Esophagus squamous epithelium (tissue), 5 donors: ENCODE measurements at regions not wholly inside any gene's neighbourhood (a gene's known extent, or its start where the extent isn't known, plus 50 kb on each side); places are given as distances from the start of the nearest gene placed in this dataset.
"Not testable (repeated sequence)": the region's sequence is repeated elsewhere in the genome, so short reads cannot be mapped to it uniquely, and the experiment has no call there.

ENCODE experiments used
- DNase-seq: peaks from one replicate; lab custom pipeline; 2025; lab: John Stamatoyannopoulos, UW
- H3K27ac ChIP-seq, 4 donors: fragments of 200-600 bp; sonication (generic); one replicate each; pipeline ENCODE4 v1.5.1; 2016 to 2019; ENCODE audit warnings: mild to moderate bottlenecking in 1 of 4
- H3K27me3 ChIP-seq, 4 donors: fragments of 200-600 bp; sonication (generic); 1 replicate in 3 of 4; 2 replicates in 1 of 4; pipeline versions ENCODE4 v1.5.1 to v1.6.0; 2017 to 2021; ENCODE audit warnings: antibody characterized with exemption in 1 of 4
- H3K36me3 ChIP-seq, 3 donors: fragments of 200-600 bp; sonication (generic); one replicate each; pipeline ENCODE4 v1.5.1; 2016 to 2019
- H3K4me1 ChIP-seq, 3 donors: fragments of 200-600 bp; sonication (generic); one replicate each; pipeline ENCODE4 v1.5.1; 2017 to 2019
- H3K4me3 ChIP-seq, 4 donors: fragments of 200-600 bp; sonication (generic); 1 replicate in 3 of 4; 2 replicates in 1 of 4; pipeline ENCODE4 v1.5.1; 2016 to 2019; ENCODE audit warnings: mild to moderate bottlenecking in 2 of 4, moderate library complexity in 1 of 4
- H3K9me3 ChIP-seq, 3 donors: fragments of 200-600 bp; sonication (generic); one replicate each; pipeline ENCODE4 v1.5.1; 2016 to 2019
- POLR2A ChIP-seq, 4 donors: fragments of 450-650 bp; IDR thresholded peaks; one replicate each; pipeline ENCODE4 v1.6.1; 2017; ENCODE audit warnings: antibody characterized with exemption in 4 of 4, mild to moderate bottlenecking in 4 of 4, moderate library complexity in 3 of 4
- WGBS, 2 donors: methylation state at CpG; one replicate each; pipeline ENCODE4 v1.1.5; 2018; 5-methylcytosine and 5-hydroxymethylcytosine counted together
- intact Hi-C: fragments of 100-400 bp; cut with DNase I; formaldehyde crosslinking; loops from one replicate; pipeline ENCODE4 v1.15.0; 2022
- TF ChIP-seq, protein P1 (sequence below), 6 experiments: fragments of 450-650 bp in 4 of 6; fragments of 200-600 bp in 2 of 6; sonication (generic) in 2 of 6; IDR thresholded peaks; one replicate each; pipeline ENCODE4 v1.5.1; 2016 to 2019; ENCODE audit warnings: antibody characterized with exemption in 6 of 6, mild to moderate bottlenecking in 4 of 6, moderate library complexity in 4 of 6
- donor health status: DM: yes; HTN: yes; CAD: no.

DNA sequence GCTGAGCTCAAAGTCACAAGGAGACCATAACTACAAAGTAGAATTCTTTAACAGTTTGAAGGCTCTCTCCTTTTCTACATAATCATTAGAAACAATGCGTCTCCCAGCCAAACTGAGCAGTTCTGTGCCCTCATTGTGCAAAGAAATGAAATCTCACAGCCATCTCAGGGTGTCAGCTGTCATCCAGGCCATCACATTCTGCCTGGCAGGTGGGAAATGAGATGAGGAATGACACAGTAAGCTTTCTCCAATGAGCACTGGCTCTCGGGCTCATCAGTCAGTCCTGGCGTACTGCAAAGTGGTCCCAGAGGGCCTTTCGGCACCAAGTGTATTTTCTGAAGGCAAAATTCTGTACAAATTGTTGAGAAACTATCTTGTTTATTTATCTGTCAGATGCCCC is 306.5 kb downstream of the KCTD12 start:
- intact Hi-C loops = no loop called here
- TF ChIP-seq, protein P1, sequence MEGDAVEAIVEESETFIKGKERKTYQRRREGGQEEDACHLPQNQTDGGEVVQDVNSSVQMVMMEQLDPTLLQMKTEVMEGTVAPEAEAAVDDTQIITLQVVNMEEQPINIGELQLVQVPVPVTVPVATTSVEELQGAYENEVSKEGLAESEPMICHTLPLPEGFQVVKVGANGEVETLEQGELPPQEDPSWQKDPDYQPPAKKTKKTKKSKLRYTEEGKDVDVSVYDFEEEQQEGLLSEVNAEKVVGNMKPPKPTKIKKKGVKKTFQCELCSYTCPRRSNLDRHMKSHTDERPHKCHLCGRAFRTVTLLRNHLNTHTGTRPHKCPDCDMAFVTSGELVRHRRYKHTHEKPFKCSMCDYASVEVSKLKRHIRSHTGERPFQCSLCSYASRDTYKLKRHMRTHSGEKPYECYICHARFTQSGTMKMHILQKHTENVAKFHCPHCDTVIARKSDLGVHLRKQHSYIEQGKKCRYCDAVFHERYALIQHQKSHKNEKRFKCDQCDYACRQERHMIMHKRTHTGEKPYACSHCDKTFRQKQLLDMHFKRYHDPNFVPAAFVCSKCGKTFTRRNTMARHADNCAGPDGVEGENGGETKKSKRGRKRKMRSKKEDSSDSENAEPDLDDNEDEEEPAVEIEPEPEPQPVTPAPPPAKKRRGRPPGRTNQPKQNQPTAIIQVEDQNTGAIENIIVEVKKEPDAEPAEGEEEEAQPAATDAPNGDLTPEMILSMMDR (IDR thresholded peaks at IDR 0.05) = no peak

DNA sequence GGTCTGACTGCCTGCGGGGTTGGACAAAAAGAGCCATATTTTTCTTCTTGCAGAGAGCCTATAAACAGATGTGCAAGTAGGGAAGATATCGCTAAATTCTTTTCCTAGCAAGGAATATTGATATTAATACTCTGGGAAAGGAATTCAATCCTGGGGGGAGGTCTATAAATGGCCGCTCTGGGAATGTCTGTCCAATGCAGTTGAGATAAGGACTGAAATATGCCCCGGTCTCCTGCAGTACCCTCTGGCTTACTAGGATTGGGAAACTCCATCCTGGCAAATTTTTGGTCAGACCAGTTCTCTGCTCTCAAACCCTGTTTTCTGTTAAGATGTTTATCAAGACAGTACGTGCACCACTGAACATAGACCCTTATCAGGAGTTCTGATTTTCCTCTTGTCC is 310.6 kb downstream of the KCTD12 start:
- WGBS, 2 donors = 83 to 89% methylated on average over 5 of the region's 5 CpGs
- H3K36me3 ChIP-seq, H3K27ac ChIP-seq, DNase-seq, H3K27me3 ChIP-seq, H3K4me1 ChIP-seq, H3K4me3 ChIP-seq, intact Hi-C loops: not testable (repeated sequence)
- peaks cover 0 to 18% (median 0%) of the 10 kb centered on the region in 3 donors for H3K9me3 ChIP-seq

More for the DNA sequence above, 306.5 kb downstream of the KCTD12 start:
- WGBS, 2 donors = 89 to 97% methylated on average over 4 of the region's 4 CpGs
- Histone ChIP-seq H3K27me3 (no peaks in the 10 kb centered on the region), H3K27ac (no peak overlapping the region), H3K36me3 (no peaks in the 10 kb centered on the region), H3K4me3 (no peak overlapping the region), H3K9me3 (peaks cover 0 to 14% (median 0%) of the 10 kb centered on the region in 3 donors), H3K4me1 (no peaks in the 10 kb centered on the region)
- DNase-seq = no peak

DNA sequence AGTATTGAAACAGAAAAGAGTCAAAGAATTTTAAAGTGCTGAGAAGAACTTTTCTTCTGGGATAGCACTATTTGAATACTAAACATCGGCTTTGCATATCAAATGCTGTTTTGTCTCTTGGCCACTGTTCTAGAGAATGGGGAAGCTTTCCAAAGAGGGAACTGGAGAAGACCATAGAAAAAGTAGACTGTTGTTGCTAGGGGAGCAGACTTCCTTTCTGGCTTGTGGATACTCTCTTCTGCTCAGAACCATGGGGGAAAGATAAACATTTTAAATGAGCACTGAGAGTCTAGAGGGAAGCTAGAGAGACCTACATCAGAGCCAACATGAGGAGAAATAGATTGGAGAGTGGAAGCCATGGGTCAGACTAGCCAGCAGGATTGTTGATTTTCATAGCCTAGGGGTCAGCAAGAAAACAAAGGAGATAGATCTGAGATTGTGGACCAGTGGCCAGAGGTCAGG is 315.7 kb downstream of the KCTD12 start:
- Histone ChIP-seq H3K4me3 (no peak overlapping the region), H3K4me1 (no peaks in the 10 kb centered on the region), H3K9me3 (peaks cover 0 to 8% (median 0%) of the 10 kb centered on the region in 3 donors), H3K27ac (no peak overlapping the region), H3K36me3 (no peaks in the 10 kb centered on the region), H3K27me3 (no peaks in the 10 kb centered on the region)
- DNase-seq = no peak
- TF ChIP-seq, protein P1 (IDR thresholded peaks at IDR 0.05) = no peak
- TF ChIP-seq POLR2A (IDR thresholded peaks at IDR 0.05) = no peak
- WGBS, 2 donors = 65 to 76% methylated on average over 1 of the region's 1 CpG
- intact Hi-C loops = no loop called here

DNA sequence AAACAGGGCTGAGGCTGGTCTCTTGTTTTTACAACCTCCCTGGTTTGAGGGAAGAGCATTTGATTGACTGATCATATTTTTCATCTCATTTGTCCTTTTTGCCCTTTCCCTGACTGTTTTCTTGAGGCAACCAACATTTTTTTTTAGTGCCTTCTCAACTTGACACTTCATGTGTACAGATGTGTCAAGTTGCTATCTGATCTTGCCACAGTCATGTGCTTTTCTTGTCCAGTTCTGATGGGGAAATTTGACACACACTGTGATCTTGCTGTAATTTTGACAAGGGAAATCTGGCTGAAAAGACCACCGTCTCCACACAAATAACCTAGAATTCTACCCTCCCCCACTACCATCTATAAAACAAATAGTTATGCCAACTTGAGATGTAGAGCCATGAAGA is 329.6 kb downstream of the KCTD12 start:
- Histone ChIP-seq H3K4me1 (no peaks in the 10 kb centered on the region), H3K27ac (no peak overlapping the region), H3K36me3 (no peaks in the 10 kb centered on the region), H3K9me3 (no peaks in the 10 kb centered on the region), H3K4me3 (no peak overlapping the region), H3K27me3 (no peaks in the 10 kb centered on the region)
- no peak for TF ChIP-seq POLR2A (IDR thresholded peaks at IDR 0.05)
- TF ChIP-seq, protein P1 (IDR thresholded peaks at IDR 0.05) = no peak
- 43 to 57% methylated on average over 1 of the region's 1 CpG for WGBS, 2 donors
- no peak for DNase-seq
- intact Hi-C loops = no loop called here

DNA sequence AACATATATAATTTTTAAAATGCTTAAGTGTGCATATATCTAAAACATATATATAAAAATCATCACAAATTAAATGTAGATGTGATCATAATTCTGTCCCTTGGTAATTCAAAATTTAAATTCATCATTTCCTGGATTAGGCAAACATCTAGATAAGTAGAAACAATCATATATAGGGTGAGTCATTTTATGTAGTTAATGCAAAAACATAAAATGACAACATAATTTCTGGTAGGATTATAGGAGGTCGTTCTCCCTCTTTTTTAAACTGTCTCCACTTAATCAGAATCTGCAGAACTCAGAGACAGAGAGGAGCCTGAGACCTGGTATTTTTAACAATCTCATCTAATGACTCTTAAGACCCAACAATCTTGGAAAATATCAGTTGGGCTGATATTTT is 333.4 kb downstream of the KCTD12 start:
- Histone ChIP-seq H3K4me3 (no peak overlapping the region), H3K36me3 (no peaks in the 10 kb centered on the region), H3K9me3 (no peaks in the 10 kb centered on the region), H3K4me1 (no peaks in the 10 kb centered on the region), H3K27me3 (no peaks in the 10 kb centered on the region), H3K27ac (no peak overlapping the region)
- intact Hi-C loops = no loop called here
- no peak for DNase-seq
- 26 to 33% methylated on average over 1 of the region's 1 CpG for WGBS, 2 donors
- TF ChIP-seq POLR2A (IDR thresholded peaks at IDR 0.05) = no peak
- TF ChIP-seq, protein P1 (IDR thresholded peaks at IDR 0.05) = no peak
